GM23338 (cell line): ENCODE measurements at regions not wholly inside any gene's neighbourhood (a gene's known extent, or its start where the extent isn't known, plus 50 kb on each side); places are given as distances from the start of the nearest gene placed in this dataset.

Experiments
- ATAC-seq: fragments of 200-7000 bp; cut with Tn5 transposase; 3 replicates; pipeline ENCODE4 v1.9.1; 2020
- DNase-seq: peaks from one replicate; pipeline ENCODE4 v3.0.0-alpha.2; 2015; ENCODE audit warnings: low spot score
- H2AFZ ChIP-seq: fragments of 200-600 bp; sonication (generic); 2 replicates; pipeline ENCODE4 v1.8.0; 2016; ENCODE audit warnings: antibody characterized with exemption, mild to moderate bottlenecking, moderate library complexity
- H3F3A ChIP-seq: fragments of 200-600 bp; sonication (generic); replicated peaks from 2 replicates; pipeline ENCODE4 v1.8.0; 2017; ENCODE audit warnings: antibody characterized with exemption, mixed run types, low read depth
- H3K27ac ChIP-seq: fragments of 200-600 bp; sonication (generic); 2 replicates; pipeline ENCODE4 v1.6.1; 2016; ENCODE audit warnings: low read depth
- H3K27me3 ChIP-seq: fragments of 200-600 bp; sonication (generic); 2 replicates; pipeline ENCODE4 v1.8.0; 2016; ENCODE audit warnings: mild to moderate bottlenecking, mixed run types, moderate library complexity; ENCODE audit not compliant: insufficient read depth
- H3K36me3 ChIP-seq: fragments of 200-600 bp; sonication (generic); 2 replicates; pipeline ENCODE4 v1.8.0; 2016; ENCODE audit warnings: mild to moderate bottlenecking; ENCODE audit not compliant: insufficient read depth
- H3K4me1 ChIP-seq: fragments of 200-600 bp; sonication (generic); 2 replicates; pipeline ENCODE4 v1.8.0; 2016; ENCODE audit warnings: mild to moderate bottlenecking, moderate library complexity; ENCODE audit not compliant: insufficient read depth
- H3K4me2 ChIP-seq: fragments of 200-600 bp; sonication (generic); 2 replicates; pipeline ENCODE4 v1.7.1; 2017; ENCODE audit warnings: mixed run types
- H3K4me3 ChIP-seq: fragments of 200-600 bp; sonication (generic); 2 replicates; pipeline ENCODE4 v1.6.1; 2016; ENCODE audit warnings: mixed run types
- H3K79me2 ChIP-seq: fragments of 200-600 bp; sonication (generic); replicated peaks from 2 replicates; pipeline ENCODE4 v1.8.0; 2017; ENCODE audit warnings: mild to moderate bottlenecking; ENCODE audit not compliant: insufficient read depth
- H3K9me2 ChIP-seq: fragments of 200-600 bp; sonication (generic); 2 replicates; pipeline ENCODE4 v1.8.0; 2017; ENCODE audit not compliant: insufficient read depth
- H4K20me1 ChIP-seq: fragments of 200-600 bp; sonication (generic); replicated peaks from 2 replicates; pipeline ENCODE4 v1.8.0; 2017; ENCODE audit warnings: mild to moderate bottlenecking; ENCODE audit not compliant: insufficient read depth
- H3K27ac Mint-ChIP-seq: 2 replicates; pipeline ENCODE4 v1.8.0; 2020; ENCODE audit warnings: inconsistent platforms, mild to moderate bottlenecking, moderate library complexity, mixed read lengths
- H3K27me3 Mint-ChIP-seq: 3 replicates; pipeline ENCODE4 v1.8.0; 2022; ENCODE audit warnings: low read depth, mild to moderate bottlenecking, moderate library complexity, mixed read lengths, inconsistent platforms; ENCODE audit not compliant: insufficient read depth, poor library complexity
- H3K36me3 Mint-ChIP-seq: 3 replicates; pipeline ENCODE4 v1.8.0; 2021; ENCODE audit warnings: low read depth, mild to moderate bottlenecking, inconsistent platforms, moderate library complexity, mixed read lengths
- H3K4me1 Mint-ChIP-seq: 3 replicates; pipeline ENCODE4 v1.8.0; 2020; ENCODE audit warnings: mild to moderate bottlenecking, inconsistent platforms, mixed read lengths
- H3K4me3 Mint-ChIP-seq: 3 replicates; pipeline ENCODE4 v1.8.0; 2021; ENCODE audit warnings: moderate library complexity, mild to moderate bottlenecking, inconsistent platforms, mixed read lengths
- H3K9me3 Mint-ChIP-seq: 3 replicates; pipeline ENCODE4 v1.8.0; 2020; ENCODE audit warnings: moderate library complexity, mild to moderate bottlenecking, inconsistent platforms, mixed read lengths
- REST ChIP-seq: IDR thresholded peaks from one replicate; pipeline ENCODE4 v1.6.1; 2018; ENCODE audit warnings: antibody characterized with exemption; ENCODE audit not compliant: unreplicated experiment
- STAT1 ChIP-seq: IDR thresholded peaks from one replicate; pipeline ENCODE4 v1.6.1; 2016; ENCODE audit warnings: antibody characterized with exemption; ENCODE audit not compliant: unreplicated experiment

- ATAC-seq (no peak), DNase-seq (no peak)
- no peak overlapping the region for H2AFZ ChIP-seq
- H3K9me3 Mint-ChIP-seq, result peaks cover 26% of the 10 kb centered on the region
- H3K36me3 Mint-ChIP-seq, result peaks cover 87% of the 10 kb centered on the region
- no peak for TF ChIP-seq STAT1
- TF ChIP-seq REST, result no peak
- no peaks in the 10 kb centered on the region for H3K9me2 ChIP-seq
- no peaks in the 10 kb centered on the region; the same call in 1 of the 2 replicates for H4K20me1 ChIP-seq
- no peak overlapping the region for H3K4me3 ChIP-seq
- no peaks in the 10 kb centered on the region for H3F3A ChIP-seq
- H3K27ac ChIP-seq, result no peak overlapping the region
- no peak overlapping the region for H3K4me2 ChIP-seq
- H3K4me1 ChIP-seq, result no peaks in the 10 kb centered on the region
- H3K27me3 Mint-ChIP-seq, result peaks cover 11% of the 10 kb centered on the region
- no peaks in the 10 kb centered on the region for H3K27me3 ChIP-seq
- H3K79me2 ChIP-seq, result no peaks in the 10 kb centered on the region
- H3K4me3 Mint-ChIP-seq, result no peak overlapping the region
- H3K36me3 ChIP-seq, result peaks cover 7% of the 10 kb centered on the region; the same call in 1 of the 2 replicates
- H3K4me1 Mint-ChIP-seq, result no peaks in the 10 kb centered on the region
- no peak overlapping the region for H3K27ac Mint-ChIP-seq
These were observed 50.7 kb upstream of the BDH1 start for GRCh38 chr3:197606468-197606867.
